Fibroblast of lung (primary cell): ENCODE measurements at regions not wholly inside any gene's neighbourhood (a gene's known extent, or its start where the extent isn't known, plus 50 kb on each side); places are given as distances from the start of the nearest gene placed in this dataset.

Experiments used
- CTCF ChIP-seq, 2 donors: IDR thresholded peaks in 1 of 2; conservative IDR thresholded peaks in 1 of 2; 1 replicate in 1 of 2; 2 replicates in 1 of 2; pipeline ENCODE4 v1.5.1; 2011 to 2012; ENCODE audit warnings: low read length in 2 of 2, control low read depth in 1 of 2, inconsistent platforms in 1 of 2, low read depth in 1 of 2, mild to moderate bottlenecking in 1 of 2
- EZH2 ChIP-seq: IDR thresholded peaks from 2 replicates; pipeline ENCODE4 v1.5.1; 2012; ENCODE audit warnings: low read length, control low read depth, mild to moderate bottlenecking; ENCODE audit errors: missing control alignments

- TF ChIP-seq CTCF (conservative IDR thresholded peaks at IDR 0.05 in 1 of 2, IDR thresholded peaks at IDR 0.05 in 1 of 2; ENCODE audit: low read depth in 1 of 2, low read length in 2 of 2) (no peak), EZH2 (no peak)
Observed at GRCh38 chr5:125032286-125032685, 285.8 kb upstream of the ZNF608 start.
